Mucosa of stomach (tissue), 1 donor: ENCODE measurements at regions not wholly inside any gene's neighbourhood (a gene's known extent, or its start where the extent isn't known, plus 50 kb on each side); places are given as distances from the start of the nearest gene placed in this dataset.
"Not testable (repeated sequence)": the region's sequence is repeated elsewhere in the genome, so short reads cannot be mapped to it uniquely, and the experiment has no call there.

ENCODE experiments used
- H3K27me3 ChIP-seq: one replicate; pipeline ENCODE4 v1.7.0; 2013; ENCODE audit warnings: mild to moderate bottlenecking, low read length; ENCODE audit not compliant: control insufficient read depth, insufficient read depth
- H3K36me3 ChIP-seq: one replicate; pipeline ENCODE4 v1.7.0; 2013; ENCODE audit warnings: low read length; ENCODE audit not compliant: control insufficient read depth, insufficient read depth
- H3K4me1 ChIP-seq: one replicate; pipeline ENCODE4 v1.7.0; 2013; ENCODE audit warnings: mild to moderate bottlenecking, low read length; ENCODE audit not compliant: control insufficient read depth, insufficient read depth
- H3K4me3 ChIP-seq: one replicate; pipeline ENCODE4 v1.7.0; 2013; ENCODE audit warnings: low read length
- H3K9ac ChIP-seq: one replicate; pipeline ENCODE4 v1.7.0; 2013; ENCODE audit warnings: mild to moderate bottlenecking, low read length, moderate library complexity
- H3K9me3 ChIP-seq: one replicate; pipeline ENCODE4 v1.7.0; 2013; ENCODE audit warnings: mild to moderate bottlenecking, low read length, moderate library complexity; ENCODE audit not compliant: control insufficient read depth
- donor health status: Pancreatic carcinoma.

DNA sequence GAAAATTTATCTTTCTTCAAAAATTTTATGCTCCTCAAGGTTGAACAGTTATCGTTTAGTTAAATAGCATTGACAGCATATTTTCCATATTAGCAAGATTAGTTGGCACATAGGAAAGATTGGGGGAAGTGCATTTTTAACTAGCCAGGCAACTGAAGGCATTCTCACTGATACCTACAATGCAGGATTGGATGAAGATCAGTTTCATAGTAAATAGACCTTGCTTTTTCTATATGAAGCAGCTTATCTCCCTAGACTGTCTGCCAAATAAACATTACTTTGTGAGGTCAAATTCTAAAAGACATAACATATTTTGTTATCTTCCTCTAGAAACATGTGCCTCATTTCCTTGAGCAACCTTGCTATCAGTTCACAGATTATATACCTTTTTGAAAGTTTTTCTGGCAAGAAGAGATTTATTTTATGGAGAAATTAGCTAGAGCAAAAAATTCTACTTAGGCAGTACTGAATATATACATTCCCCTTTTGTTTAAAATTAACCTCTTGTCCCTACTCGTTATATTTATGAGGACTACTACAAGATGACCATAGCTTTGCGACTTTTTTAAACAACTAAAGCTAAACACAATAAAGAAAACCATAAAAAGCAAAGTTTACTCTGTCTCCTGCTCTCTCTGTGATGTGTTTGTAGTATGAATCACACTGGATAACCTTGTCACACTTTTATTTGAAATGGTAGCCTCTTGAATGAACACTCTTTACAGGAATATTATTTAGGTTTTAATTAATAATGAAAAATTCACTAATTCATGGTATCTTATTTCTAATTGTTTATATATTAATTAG lies 654.9 kb upstream of the TBL1XR1 start:
- no peak overlapping the region for H3K4me3 ChIP-seq
- no peaks in the 10 kb centered on the region for H3K36me3 ChIP-seq
- H3K9ac ChIP-seq = no peak overlapping the region
- H3K4me1 ChIP-seq = peaks cover 5% of the 10 kb centered on the region
- no peaks in the 10 kb centered on the region for H3K27me3 ChIP-seq
- H3K9me3 ChIP-seq = no peaks in the 10 kb centered on the region

DNA sequence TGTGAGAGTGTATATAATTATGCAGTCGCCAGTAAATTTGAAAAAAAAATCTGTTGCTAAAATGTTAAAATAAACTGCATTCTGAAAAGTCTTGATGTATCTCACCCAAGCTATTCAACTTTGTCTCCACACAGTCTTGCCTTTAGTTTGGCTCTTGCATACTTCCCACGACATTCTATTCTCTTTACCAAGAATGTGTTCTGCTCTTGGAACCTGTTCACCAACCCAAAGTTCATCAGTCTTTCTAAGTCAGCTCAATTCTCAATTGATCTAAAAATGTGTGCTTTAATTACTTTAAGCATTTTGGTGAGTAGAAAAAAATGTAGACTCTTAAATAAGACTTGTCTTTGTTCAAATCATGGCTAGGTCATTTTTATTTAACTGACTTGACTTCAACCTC lies 657.7 kb upstream of the TBL1XR1 start:
- Histone ChIP-seq H3K4me3 (no peak overlapping the region), H3K4me1 (no peaks in the 10 kb centered on the region), H3K27me3 (no peaks in the 10 kb centered on the region), H3K36me3 (no peaks in the 10 kb centered on the region), H3K9me3 (no peaks in the 10 kb centered on the region), H3K9ac (no peak overlapping the region)

DNA sequence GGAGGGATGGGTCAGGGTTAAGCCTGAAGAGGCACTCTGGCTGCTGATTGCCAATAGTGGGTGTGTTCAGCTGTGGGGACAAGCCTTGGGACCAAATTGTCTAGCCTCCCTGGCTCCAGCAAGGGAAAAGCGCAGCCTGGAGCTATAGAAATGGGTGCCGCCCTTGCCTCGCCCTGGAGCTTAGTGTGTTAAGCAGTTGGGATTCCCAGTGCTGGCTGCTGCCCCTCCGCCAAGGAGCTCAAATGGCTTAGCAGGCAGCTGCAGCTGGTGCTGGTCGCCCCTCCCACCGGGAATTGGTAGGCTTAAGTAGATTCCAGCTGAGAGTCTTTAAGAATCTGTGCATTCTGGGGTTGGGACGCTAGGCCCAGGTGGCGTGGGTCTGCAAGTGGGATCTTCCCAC lies 662.9 kb upstream of the TBL1XR1 start:
- Histone ChIP-seq H3K9ac (no peak overlapping the region), H3K36me3 (no peaks in the 10 kb centered on the region), H3K9me3 (no peaks in the 10 kb centered on the region), H3K4me3 (no peak overlapping the region), H3K27me3 (no peaks in the 10 kb centered on the region), H3K4me1 (no peaks in the 10 kb centered on the region)

GRCh38 chr3:177862962-177863491 lies 665.7 kb upstream of the TBL1XR1 start:
- no peaks in the 10 kb centered on the region for H3K9me3 ChIP-seq
- H3K9ac ChIP-seq = no peak overlapping the region
- H3K4me3 ChIP-seq = no peak overlapping the region
- no peaks in the 10 kb centered on the region for H3K4me1 ChIP-seq
- no peaks in the 10 kb centered on the region for H3K27me3 ChIP-seq
- H3K36me3 ChIP-seq = no peaks in the 10 kb centered on the region

- H3K4me3 ChIP-seq, H3K36me3 ChIP-seq, H3K9me3 ChIP-seq, H3K9ac ChIP-seq, H3K27me3 ChIP-seq, H3K4me1 ChIP-seq: not testable (repeated sequence)
Measured at GRCh38 chr3:177871267-177871666, 665.0 kb upstream of the KCNMB2 start.

DNA sequence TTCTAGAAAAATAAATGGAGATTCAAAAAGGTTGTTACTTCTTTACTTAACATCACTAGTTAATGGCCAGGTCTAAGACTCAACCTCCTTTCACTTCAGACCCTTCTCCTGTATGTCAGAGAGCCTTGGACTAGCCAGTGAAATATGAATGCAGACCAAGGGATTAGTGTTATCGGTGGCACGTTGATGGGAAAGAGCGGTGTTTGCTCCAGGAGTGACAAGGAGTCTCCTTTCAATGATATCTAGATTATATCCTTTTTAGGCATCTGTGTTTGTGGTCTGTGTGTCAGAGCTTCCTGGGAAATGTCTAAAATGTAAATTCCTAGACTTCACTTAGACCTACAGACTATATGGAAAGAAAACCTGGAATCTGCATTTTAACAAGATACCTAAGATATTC lies 658.0 kb upstream of the KCNMB2 start:
- no peaks in the 10 kb centered on the region for H3K9me3 ChIP-seq
- H3K4me1 ChIP-seq = no peaks in the 10 kb centered on the region
- no peaks in the 10 kb centered on the region for H3K36me3 ChIP-seq
- H3K4me3 ChIP-seq = no peak overlapping the region
- no peaks in the 10 kb centered on the region for H3K27me3 ChIP-seq
- H3K9ac ChIP-seq = no peak overlapping the region

DNA sequence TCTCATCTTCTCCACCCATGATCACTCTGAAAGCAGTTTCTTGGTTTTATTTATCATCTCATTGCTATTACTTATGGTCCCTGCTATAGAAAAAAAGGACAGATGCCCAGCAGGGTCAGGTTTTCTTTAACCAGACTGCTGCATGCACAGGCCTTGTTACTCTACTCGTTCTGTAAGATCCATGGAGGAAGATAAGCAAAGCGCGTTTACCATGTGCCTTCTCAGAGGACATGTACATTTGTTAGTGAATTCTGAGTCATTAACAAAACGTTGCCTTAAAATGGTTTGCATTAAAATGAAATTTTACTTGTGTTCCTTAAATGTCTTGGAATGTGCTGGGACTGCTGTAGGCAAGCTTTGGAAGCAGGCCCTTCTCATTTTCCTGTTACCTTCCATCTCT lies 657.3 kb upstream of the KCNMB2 start:
- H3K9me3 ChIP-seq = no peaks in the 10 kb centered on the region
- H3K9ac ChIP-seq = no peak overlapping the region
- H3K4me3 ChIP-seq = no peak overlapping the region
- no peaks in the 10 kb centered on the region for H3K27me3 ChIP-seq
- no peaks in the 10 kb centered on the region for H3K36me3 ChIP-seq
- H3K4me1 ChIP-seq = no peaks in the 10 kb centered on the region

- H3K9me3 ChIP-seq = no peaks in the 10 kb centered on the region
- H3K27me3 ChIP-seq = no peaks in the 10 kb centered on the region
- H3K4me3 ChIP-seq = no peak overlapping the region
- H3K36me3 ChIP-seq = no peaks in the 10 kb centered on the region
- no peak overlapping the region for H3K9ac ChIP-seq
- no peaks in the 10 kb centered on the region for H3K4me1 ChIP-seq
Measured at GRCh38 chr3:177881351-177881750, 654.9 kb upstream of the KCNMB2 start.

DNA sequence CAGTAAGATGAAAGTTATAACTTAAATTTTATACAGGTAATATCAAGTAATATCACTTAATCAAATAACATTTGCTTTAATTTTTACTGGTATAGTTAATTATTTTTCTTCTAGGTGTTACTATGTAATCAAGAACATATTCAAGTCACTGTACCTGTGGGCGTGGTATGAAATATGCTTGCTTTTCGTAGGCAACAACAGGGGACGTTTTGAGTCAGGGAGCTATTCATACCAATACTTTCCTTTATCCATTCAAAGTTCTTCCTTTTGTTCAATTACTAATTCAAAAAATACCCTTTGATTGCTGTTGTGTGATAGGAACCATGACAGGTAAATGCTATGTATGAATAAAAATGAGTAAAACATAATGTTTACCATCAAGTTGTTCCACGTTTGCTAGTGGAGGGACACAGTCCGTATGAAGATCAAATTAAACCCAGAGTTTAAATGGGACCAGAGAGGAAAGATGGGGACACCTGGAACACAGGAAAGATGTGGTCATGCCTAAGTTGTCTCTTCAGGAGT lies 654.0 kb upstream of the KCNMB2 start:
- Histone ChIP-seq H3K36me3 (no peaks in the 10 kb centered on the region), H3K9ac (no peak overlapping the region), H3K4me3 (no peak overlapping the region), H3K9me3 (no peaks in the 10 kb centered on the region), H3K4me1 (no peaks in the 10 kb centered on the region), H3K27me3 (no peaks in the 10 kb centered on the region)

GRCh38 chr3:177883091-177883490 lies 653.1 kb upstream of the KCNMB2 start:
- Histone ChIP-seq H3K27me3 (no peaks in the 10 kb centered on the region), H3K9ac (no peak overlapping the region), H3K9me3 (no peaks in the 10 kb centered on the region), H3K4me1 (no peaks in the 10 kb centered on the region), H3K36me3 (no peaks in the 10 kb centered on the region), H3K4me3 (no peak overlapping the region)

GRCh38 chr3:177883957-177884356 lies 652.3 kb upstream of the KCNMB2 start:
- H3K36me3 ChIP-seq = no peaks in the 10 kb centered on the region
- H3K9ac ChIP-seq = no peak overlapping the region
- no peak overlapping the region for H3K4me3 ChIP-seq
- no peaks in the 10 kb centered on the region for H3K4me1 ChIP-seq
- H3K27me3 ChIP-seq = no peaks in the 10 kb centered on the region
- H3K9me3 ChIP-seq = no peaks in the 10 kb centered on the region

- Histone ChIP-seq H3K27me3 (no peaks in the 10 kb centered on the region), H3K9me3 (no peaks in the 10 kb centered on the region), H3K36me3 (no peaks in the 10 kb centered on the region), H3K9ac (no peak overlapping the region), H3K4me1 (no peaks in the 10 kb centered on the region), H3K4me3 (no peak overlapping the region)
Measured at GRCh38 chr3:177885063-177885462, 651.2 kb upstream of the KCNMB2 start.
